Activated CD4-positive, alpha-beta T cell treated with anti-CD3 and anti-CD28 coated beads, Interleukin-2, amount 50 U/mL, for 48 hours (primary cell): ENCODE measurements at regions not wholly inside any gene's neighbourhood (a gene's known extent, or its start where the extent isn't known, plus 50 kb on each side); places are given as distances from the start of the nearest gene placed in this dataset.
"Not testable (repeated sequence)": the region's sequence is repeated elsewhere in the genome, so short reads cannot be mapped to it uniquely, and the experiment has no call there.

ENCODE experiments used
- DNase-seq, 2 experiments: peaks; one replicate each; pipeline ENCODE4 v3.0.0-alpha.2; 2020

DNA sequence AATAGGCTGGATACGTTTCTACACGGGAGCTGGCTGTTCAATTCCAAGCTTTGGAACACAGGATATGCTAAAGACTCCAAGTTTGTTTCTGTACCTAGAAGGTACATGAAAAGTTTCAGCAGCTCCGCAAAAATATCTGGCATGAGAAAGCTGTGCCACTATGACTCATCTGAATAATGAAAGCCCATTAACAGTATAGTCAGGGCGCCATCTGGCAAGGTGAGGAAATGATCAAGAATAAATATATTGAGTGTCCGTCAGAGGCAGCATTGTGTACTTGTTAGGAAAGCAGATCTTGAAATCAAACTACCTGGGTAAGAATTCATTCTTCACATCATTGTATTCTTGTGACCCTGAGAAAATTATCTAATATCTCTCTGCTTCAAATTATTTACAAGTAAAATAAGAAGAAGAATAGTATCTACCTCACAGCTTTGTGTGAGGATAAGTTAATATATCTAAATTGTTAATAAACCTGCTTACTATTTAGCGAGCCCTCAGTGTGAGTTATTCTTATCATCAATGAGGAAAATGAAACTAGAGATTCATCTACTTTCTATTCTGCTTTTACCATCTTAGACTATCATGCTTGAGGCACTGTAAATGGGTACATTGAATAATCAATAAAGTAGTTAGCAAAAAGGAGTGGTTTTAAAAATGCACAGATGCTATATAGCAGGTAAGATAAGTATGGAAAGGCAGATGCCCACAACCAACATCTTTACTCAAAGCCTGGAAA is 53.5 kb downstream of the FSCB start:
- no peak for DNase-seq

DNA sequence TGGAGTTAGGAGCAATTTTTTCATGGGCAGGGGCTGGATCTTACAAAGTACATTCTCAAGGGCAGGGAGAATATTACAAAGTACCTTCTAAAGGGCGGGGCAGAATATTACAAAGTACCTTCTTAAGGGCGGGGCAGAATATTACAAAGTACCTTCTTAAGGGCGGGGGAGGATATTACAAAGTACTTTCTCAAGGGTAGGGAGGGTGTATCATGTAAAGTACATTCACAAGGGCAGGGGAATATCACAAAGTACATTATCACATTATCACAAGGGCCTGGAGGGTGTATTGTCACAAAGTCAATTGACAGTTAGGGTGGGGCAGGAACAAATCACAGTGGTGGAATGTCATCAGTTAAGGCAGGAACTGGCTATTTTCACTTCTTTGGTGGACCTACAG is 56.9 kb downstream of the FSCB start:
- not testable (repeated sequence) for DNase-seq

DNA sequence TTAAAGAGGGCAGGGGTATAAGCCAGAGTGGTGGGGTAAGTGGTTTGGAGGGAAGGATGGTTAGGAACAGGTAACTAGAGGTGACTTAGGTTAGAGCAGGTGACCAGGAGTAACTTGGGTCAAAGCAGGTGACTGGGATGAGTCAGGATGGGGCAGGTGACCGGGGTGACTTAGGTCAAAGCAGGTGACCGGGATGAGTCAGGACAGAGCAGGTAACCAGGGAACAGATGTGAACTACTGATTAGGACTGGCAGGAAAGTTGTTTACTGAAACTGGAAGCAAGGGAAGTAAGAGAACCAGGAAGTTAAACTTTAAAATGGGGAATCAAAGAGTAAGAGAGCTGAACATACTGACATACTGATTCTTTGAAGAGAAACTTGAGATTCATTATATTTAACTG is 57.4 kb downstream of the FSCB start:
- DNase-seq = no peak

- no peak for DNase-seq
Observed at GRCh38 chr14:44448951-44449358, 58.1 kb downstream of the FSCB start.

- DNase-seq = no peak
Observed at GRCh38 chr14:44446965-44447364, 60.1 kb downstream of the FSCB start.

GRCh38 chr14:44444454-44444853 is 62.6 kb downstream of the FSCB start:
- DNase-seq = no peak

- DNase-seq = no peak
Observed at GRCh38 chr14:44438936-44439335, 68.1 kb downstream of the FSCB start.

DNA sequence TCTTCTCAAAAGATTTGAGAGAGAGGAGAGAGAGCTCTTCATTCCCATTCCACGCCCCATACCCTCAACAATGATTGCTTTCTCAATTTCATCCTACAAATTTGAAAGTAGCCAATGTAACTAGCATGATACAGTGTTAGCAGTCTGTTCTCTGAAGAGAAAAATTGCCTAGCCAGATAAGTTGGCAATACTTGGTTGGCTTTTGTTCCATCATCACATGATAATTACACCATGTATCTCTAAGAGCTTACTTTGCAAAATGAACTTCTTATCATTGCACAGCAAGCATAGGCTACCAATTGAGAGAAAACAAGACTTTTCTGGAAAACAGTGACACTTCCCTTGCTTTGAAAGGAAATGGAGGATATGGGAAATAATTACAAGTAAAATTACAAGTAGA is 68.9 kb downstream of the FSCB start:
- no peak for DNase-seq

DNA sequence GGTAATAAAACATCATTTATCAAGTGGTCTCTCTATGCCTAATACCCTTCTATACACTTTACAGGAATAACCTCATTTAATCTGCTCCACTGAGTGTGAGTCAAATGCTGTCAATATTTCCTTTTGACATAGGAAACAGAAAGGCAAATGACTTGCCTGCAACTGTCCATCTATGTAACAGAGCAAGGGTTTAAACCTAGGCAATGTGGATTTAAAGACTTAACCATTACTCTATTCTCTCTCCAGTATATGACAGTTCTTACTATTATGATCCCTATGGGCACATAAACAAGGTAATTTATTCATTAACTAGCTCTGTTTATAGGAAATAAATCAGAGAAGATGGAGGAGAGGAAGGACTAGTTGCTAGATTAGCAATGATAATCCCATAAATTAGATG is 70.6 kb downstream of the FSCB start:
- no peak for DNase-seq

DNA sequence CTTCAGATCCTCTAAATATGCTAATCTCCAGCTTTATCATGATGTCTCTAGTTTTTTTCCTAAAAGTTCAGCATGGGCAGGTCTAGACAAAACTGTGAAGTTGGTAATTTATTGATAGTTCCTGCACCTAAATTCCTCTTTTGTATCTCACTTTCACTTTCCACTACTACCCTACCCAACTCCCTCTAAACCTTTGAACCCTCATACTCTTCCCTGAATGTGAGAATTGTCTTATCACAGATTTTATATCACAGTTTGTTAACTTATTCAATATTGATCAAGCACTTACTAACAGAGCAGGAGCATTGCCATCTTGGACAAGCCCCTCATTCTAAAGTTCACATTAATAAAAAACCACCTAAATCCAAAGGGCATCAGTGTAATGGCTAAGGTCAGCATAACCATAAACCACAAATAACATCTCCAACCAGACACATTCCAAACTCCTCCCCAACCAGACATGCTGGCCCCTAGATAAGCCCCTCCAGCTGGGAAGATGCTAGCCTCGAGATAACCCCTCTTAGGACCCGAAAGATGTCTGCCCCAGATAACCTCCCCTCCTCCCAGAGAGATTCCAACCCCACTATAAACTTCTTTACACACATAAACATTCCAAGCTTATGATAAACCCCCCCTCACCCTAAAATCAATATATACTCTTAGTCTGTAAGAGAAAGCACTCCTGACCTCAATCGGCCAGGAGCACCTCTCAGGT is 78.7 kb downstream of the FSCB start:
- no peak for DNase-seq

- DNase-seq = no peak
Observed at GRCh38 chr14:44422699-44423098, 84.4 kb downstream of the FSCB start.

DNA sequence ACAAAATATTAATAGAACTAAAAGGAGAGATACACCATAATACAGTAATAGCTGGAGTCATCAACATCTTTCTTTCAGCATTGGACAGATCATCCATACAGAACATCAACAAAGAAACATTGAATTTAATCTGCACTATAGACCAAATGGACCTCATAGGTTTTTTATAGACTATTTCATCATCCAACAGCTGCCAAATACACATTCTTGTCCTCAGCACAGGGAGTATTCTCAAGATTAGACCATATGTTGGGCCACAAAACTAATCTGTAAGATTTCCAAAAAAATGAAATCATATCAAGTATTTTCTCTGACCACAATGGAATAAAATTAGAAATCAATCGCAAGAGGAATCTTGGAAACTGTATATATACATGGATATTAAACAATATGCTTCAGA is 86.9 kb downstream of the FSCB start:
- DNase-seq = no peak

DNA sequence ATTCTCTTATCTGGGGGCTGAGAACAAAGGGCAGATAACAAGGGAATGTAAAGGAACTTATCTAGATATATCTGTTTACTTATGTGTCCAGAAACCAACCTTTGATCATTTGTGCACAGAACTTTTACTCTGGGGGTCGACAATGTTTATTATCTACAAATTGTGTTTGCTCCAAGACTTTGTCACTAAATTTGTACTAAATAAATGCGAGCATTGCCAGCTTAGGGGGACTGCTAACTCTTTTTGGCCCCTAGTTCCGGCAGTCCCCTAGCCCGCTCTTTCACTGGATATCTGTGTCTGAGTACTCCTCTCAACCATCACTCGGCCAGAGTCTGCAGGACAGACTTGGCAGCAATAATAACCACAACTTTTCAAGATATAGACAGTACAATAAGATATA is 88.2 kb downstream of the FSCB start:
- DNase-seq = no peak

GRCh38 chr14:44417809-44418208 is 89.3 kb downstream of the FSCB start:
- no peak for DNase-seq

DNA sequence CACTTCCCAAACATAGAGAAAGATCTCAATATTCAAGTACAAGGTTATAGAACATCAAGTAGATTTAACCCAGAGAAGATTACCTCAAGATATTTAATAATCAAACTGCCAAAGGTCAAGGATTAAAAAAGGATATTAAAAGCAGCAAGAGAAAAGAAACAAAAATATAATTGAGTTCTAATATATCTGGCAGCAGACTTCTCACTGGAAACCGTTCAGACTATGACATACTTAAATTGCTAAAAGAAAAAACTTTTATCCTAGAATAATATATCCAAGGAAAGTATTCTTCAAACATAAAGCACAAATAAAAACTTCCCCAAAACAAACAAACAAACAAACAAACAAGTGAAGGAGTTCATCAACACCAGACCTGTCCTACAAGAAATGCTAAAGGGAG is 92.4 kb downstream of the FSCB start:
- no peak for DNase-seq

GRCh38 chr14:44412858-44413569 is 94.1 kb downstream of the FSCB start:
- DNase-seq = no peak

DNA sequence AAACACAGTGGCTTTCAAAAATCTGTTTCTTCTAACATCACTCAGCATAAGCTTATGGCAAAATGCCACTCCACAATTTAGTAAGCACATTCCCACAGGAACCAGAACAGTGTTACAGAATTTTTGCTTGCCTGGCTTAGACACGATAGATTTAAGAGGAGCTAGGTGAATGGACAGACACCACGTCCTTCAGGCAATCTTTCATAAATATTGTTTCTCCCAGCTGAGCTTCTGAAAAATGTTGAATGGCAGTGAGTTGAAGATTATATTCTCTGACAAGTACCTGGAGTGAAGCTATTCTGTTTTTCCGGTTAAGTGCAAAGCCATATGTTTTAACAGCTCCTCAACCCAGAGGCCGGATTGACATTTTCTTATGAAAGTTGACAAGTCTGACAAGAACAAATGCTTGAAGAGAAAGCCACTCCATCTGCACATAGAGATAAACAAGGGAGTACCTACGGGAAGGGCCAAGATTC is 102.0 kb downstream of the FSCB start:
- DNase-seq = no peak

GRCh38 chr14:44404599-44404998 is 102.5 kb downstream of the FSCB start:
- DNase-seq = no peak

GRCh38 chr14:44404036-44404435 is 103.0 kb downstream of the FSCB start:
- no peak for DNase-seq

- DNase-seq = no peak
Observed at GRCh38 chr14:44403193-44403592, 103.9 kb downstream of the FSCB start.

DNA sequence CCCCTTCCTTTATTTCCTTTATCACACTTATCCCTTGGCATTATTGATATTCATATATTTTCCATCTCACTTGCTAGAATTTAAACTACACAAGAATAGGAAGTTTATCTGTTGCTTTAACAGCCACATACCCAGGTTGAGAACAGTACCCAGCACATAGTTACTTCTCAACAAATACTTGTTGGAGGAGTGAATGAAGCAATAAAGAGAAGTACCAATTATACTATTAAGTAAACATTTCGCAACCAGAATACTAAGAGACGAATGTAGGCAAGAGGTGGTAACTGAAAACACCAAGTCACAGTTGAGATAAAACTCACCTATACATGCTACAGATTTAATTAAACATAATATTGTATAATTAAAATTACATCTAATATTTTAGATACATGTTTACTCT is 110.9 kb downstream of the FSCB start:
- no peak for DNase-seq

GRCh38 chr14:44392984-44393383 is 114.1 kb downstream of the FSCB start:
- DNase-seq = no peak

GRCh38 chr14:44388306-44388705 is 118.8 kb downstream of the FSCB start:
- no peak for DNase-seq

DNA sequence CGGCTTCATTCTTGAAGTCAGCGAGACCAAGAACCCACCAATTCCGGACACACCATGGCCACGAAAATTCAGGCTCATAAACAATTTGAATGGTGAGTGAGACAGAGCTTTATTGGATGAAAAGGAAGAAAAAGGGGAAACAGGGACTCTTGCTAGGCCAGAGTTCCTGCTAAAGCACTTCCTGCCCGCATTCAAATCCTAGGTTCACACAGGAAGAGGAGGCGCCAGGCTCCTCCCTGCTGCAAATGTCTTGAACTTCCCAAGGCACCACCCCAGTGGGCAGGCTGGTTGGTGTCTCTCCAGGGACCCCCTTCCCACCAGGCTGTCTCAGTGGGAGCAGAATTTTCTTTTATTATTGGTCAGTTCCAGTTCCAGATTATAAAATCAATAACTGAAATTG is 121.2 kb downstream of the FSCB start:
- DNase-seq = no peak
